Liver (tissue), 8 donors: ENCODE measurements at regions not wholly inside any gene's neighbourhood (a gene's known extent, or its start where the extent isn't known, plus 50 kb on each side); places are given as distances from the start of the nearest gene placed in this dataset.

ENCODE experiments used
- DNase-seq: peaks from one replicate; pipeline ENCODE4 v3.0.0-alpha.2; 2017; ENCODE audit warnings: low spot score
- H3K27ac ChIP-seq, 2 donors: one replicate each; pipeline ENCODE4 v1.7.0; 2013; ENCODE audit warnings: inconsistent platforms in 2 of 2, low read length in 2 of 2, control low read depth in 1 of 2, low read depth in 1 of 2, mild to moderate bottlenecking in 1 of 2
- H3K27me3 ChIP-seq, 4 donors: one replicate each; pipeline versions ENCODE4 v1.6.1 to v1.7.0; 2013; ENCODE audit warnings: low read length in 3 of 4, inconsistent platforms in 1 of 4, mild to moderate bottlenecking in 1 of 4, moderate library complexity in 1 of 4; ENCODE audit not compliant: control insufficient read depth in 4 of 4, insufficient read depth in 4 of 4
- H3K36me3 ChIP-seq, 4 donors: one replicate each; pipeline versions ENCODE4 v1.6.1 to v1.7.0; 2013; ENCODE audit warnings: low read length in 3 of 4, mild to moderate bottlenecking in 3 of 4, low read depth in 1 of 4, moderate library complexity in 1 of 4; ENCODE audit not compliant: control insufficient read depth in 4 of 4, insufficient read depth in 3 of 4
- H3K4me1 ChIP-seq, 4 donors: one replicate each; pipeline versions ENCODE4 v1.6.1 to v1.7.0; 2013; ENCODE audit warnings: low read length in 3 of 4, mild to moderate bottlenecking in 3 of 4, moderate library complexity in 1 of 4; ENCODE audit not compliant: control insufficient read depth in 4 of 4, insufficient read depth in 4 of 4
- H3K4me3 ChIP-seq, 3 donors: one replicate each; pipeline versions ENCODE4 v1.6.1 to v1.7.0; 2013; ENCODE audit warnings: low read length in 3 of 3, control low read depth in 1 of 3, low read depth in 1 of 3, mild to moderate bottlenecking in 1 of 3
- H3K9ac ChIP-seq, 2 donors: one replicate each; pipeline ENCODE4 v1.7.0; 2013; ENCODE audit warnings: low read length in 2 of 2, mild to moderate bottlenecking in 2 of 2, moderate library complexity in 2 of 2, control low read depth in 1 of 2, low read depth in 1 of 2
- H3K9me3 ChIP-seq, 4 donors: one replicate each; pipeline versions ENCODE4 v1.6.1 to v1.7.0; 2013; ENCODE audit warnings: low read length in 3 of 4; ENCODE audit not compliant: control insufficient read depth in 4 of 4
- EGR1 ChIP-seq, 2 donors: IDR thresholded peaks; 2 replicates each; pipeline ENCODE4 v1.6.1; 2016 to 2018; ENCODE audit warnings: antibody characterized with exemption in 2 of 2, low read depth in 2 of 2
- FOXA1 ChIP-seq: IDR thresholded peaks from 2 replicates; pipeline ENCODE4 v1.6.1; 2016; ENCODE audit warnings: antibody characterized with exemption
- FOXA2 ChIP-seq: IDR thresholded peaks from 2 replicates; pipeline ENCODE4 v1.6.1; 2016; ENCODE audit warnings: antibody characterized with exemption
- GABPA ChIP-seq, 2 donors: IDR thresholded peaks in 1 of 2; conservative IDR thresholded peaks in 1 of 2; 2 replicates each; pipeline ENCODE4 v1.6.1; 2016; ENCODE audit warnings: antibody characterized with exemption in 2 of 2, mild to moderate bottlenecking in 1 of 2, moderate library complexity in 1 of 2
- HNF4A ChIP-seq, 2 donors: conservative IDR thresholded peaks; 2 replicates each; pipeline ENCODE4 v1.6.1; 2016; ENCODE audit warnings: antibody characterized with exemption in 2 of 2, mild to moderate bottlenecking in 2 of 2
- HNF4G ChIP-seq: IDR thresholded peaks from 2 replicates; pipeline ENCODE4 v1.6.1; 2016; ENCODE audit warnings: antibody characterized with exemption
- JUND ChIP-seq, 2 donors: IDR thresholded peaks; 2 replicates each; pipeline ENCODE4 v1.6.1; 2016; ENCODE audit warnings: antibody characterized with exemption in 2 of 2
- NR2F2 ChIP-seq: IDR thresholded peaks from 2 replicates; pipeline ENCODE4 v1.6.1; 2016; ENCODE audit warnings: antibody characterized with exemption
- RAD21 ChIP-seq, 2 donors: IDR thresholded peaks; 2 replicates each; pipeline ENCODE4 v1.6.1; 2016; ENCODE audit warnings: antibody characterized with exemption in 2 of 2, mild to moderate bottlenecking in 2 of 2
- TAF1 ChIP-seq: conservative IDR thresholded peaks from 2 replicates; pipeline ENCODE4 v1.6.1; 2016; ENCODE audit warnings: antibody characterized with exemption, mild to moderate bottlenecking
- YY1 ChIP-seq: IDR thresholded peaks from 2 replicates; pipeline ENCODE4 v1.6.1; 2016; ENCODE audit warnings: antibody characterized with exemption, mild to moderate bottlenecking
- WGBS: extraction: QIAGEN DNeasy Blood & Tissue Kit; methylation state at CpG from one replicate; pipeline ENCODE4 v1.1.7; 2013; 5-methylcytosine and 5-hydroxymethylcytosine counted together
- TF ChIP-seq, protein P1 (sequence below): fragments of 150-350 bp; IDR thresholded peaks from 2 replicates; pipeline ENCODE4 v1.5.1; 2017; ENCODE audit warnings: improper control_type of control experiment, low read depth, low read length; ENCODE audit not compliant: missing input control
- TF ChIP-seq, protein P2 (sequence below): IDR thresholded peaks from 2 replicates; pipeline ENCODE4 v1.6.1; 2016; ENCODE audit warnings: antibody characterized with exemption
- TF ChIP-seq, protein P3 (sequence below): IDR thresholded peaks from 2 replicates; pipeline ENCODE4 v1.6.1; 2016; ENCODE audit warnings: antibody characterized with exemption
- TF ChIP-seq, protein P4 (sequence below): IDR thresholded peaks from 2 replicates; pipeline ENCODE4 v1.6.1; 2016; ENCODE audit warnings: antibody characterized with exemption
- TF ChIP-seq, protein P5 (sequence below): IDR thresholded peaks from 2 replicates; pipeline ENCODE4 v1.6.1; 2016; ENCODE audit warnings: antibody characterized with exemption, mild to moderate bottlenecking
- donor health status: healthy.
- donor health status: healthy.
- donor health status: healthy.
- donor health status: healthy.
- donor health status: healthy.

DNA sequence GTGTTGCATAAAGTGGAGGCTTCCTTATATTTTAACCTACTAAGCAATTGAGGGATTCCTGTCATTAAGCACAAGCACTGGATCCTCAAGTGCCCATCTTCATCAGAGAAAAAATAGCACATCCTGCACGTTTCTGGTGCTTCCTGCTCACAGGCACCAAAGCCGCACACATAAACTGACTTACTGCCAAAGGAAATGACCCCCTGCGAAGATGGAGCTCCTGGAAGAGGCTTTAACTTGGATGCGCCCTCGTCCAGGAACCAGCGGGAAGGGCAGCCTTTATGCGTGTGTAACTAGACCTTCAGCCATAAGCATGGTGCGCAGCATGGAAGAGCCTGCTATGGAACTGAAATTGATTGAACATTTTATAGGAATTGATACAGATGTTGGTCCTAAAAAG lies 188.7 kb downstream of the FTCDNL1 start (continued):
- TF ChIP-seq, protein P1, sequence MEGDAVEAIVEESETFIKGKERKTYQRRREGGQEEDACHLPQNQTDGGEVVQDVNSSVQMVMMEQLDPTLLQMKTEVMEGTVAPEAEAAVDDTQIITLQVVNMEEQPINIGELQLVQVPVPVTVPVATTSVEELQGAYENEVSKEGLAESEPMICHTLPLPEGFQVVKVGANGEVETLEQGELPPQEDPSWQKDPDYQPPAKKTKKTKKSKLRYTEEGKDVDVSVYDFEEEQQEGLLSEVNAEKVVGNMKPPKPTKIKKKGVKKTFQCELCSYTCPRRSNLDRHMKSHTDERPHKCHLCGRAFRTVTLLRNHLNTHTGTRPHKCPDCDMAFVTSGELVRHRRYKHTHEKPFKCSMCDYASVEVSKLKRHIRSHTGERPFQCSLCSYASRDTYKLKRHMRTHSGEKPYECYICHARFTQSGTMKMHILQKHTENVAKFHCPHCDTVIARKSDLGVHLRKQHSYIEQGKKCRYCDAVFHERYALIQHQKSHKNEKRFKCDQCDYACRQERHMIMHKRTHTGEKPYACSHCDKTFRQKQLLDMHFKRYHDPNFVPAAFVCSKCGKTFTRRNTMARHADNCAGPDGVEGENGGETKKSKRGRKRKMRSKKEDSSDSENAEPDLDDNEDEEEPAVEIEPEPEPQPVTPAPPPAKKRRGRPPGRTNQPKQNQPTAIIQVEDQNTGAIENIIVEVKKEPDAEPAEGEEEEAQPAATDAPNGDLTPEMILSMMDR: no peak
- TF ChIP-seq, protein P2, sequence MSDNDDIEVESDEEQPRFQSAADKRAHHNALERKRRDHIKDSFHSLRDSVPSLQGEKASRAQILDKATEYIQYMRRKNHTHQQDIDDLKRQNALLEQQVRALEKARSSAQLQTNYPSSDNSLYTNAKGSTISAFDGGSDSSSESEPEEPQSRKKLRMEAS: no peak
- TF ChIP-seq HNF4A (conservative IDR thresholded peaks at IDR 0.05): no peak
- TF ChIP-seq, protein P3, sequence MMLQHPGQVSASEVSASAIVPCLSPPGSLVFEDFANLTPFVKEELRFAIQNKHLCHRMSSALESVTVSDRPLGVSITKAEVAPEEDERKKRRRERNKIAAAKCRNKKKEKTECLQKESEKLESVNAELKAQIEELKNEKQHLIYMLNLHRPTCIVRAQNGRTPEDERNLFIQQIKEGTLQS: no peak

DNA sequence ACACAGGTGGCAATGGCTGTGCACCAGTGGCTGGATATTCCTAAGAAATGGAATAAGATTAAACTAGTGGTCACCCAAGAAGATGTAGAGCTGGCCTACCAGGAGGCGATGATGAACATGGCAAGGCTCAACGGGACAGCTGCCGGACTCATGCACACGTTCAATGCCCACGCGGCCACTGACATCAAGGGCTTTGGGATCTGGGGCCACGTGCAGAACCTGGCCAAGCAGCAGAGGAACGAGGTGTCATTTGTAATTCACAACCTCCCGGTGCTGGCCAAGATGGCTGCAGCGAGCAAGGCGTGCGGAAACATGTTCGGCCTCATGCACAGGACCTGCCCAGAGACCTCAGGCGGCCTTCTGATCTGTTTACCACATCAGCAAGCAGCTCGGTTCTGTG lies 190.8 kb downstream of the FTCDNL1 start:
- TF ChIP-seq, protein P1: no peak
- TF ChIP-seq, protein P4, sequence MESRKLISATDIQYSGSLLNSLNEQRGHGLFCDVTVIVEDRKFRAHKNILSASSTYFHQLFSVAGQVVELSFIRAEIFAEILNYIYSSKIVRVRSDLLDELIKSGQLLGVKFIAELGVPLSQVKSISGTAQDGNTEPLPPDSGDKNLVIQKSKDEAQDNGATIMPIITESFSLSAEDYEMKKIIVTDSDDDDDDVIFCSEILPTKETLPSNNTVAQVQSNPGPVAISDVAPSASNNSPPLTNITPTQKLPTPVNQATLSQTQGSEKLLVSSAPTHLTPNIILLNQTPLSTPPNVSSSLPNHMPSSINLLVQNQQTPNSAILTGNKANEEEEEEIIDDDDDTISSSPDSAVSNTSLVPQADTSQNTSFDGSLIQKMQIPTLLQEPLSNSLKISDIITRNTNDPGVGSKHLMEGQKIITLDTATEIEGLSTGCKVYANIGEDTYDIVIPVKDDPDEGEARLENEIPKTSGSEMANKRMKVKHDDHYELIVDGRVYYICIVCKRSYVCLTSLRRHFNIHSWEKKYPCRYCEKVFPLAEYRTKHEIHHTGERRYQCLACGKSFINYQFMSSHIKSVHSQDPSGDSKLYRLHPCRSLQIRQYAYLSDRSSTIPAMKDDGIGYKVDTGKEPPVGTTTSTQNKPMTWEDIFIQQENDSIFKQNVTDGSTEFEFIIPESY: no peak
- no peak for TF ChIP-seq HNF4A (conservative IDR thresholded peaks at IDR 0.05)
- no peak for TF ChIP-seq HNF4G
- no peak for TF ChIP-seq RAD21 (IDR thresholded peaks at IDR 0.05)
- no peak for TF ChIP-seq NR2F2
- TF ChIP-seq, protein P3: no peak
- no peak for TF ChIP-seq FOXA2
- no peak for TF ChIP-seq JUND (IDR thresholded peaks at IDR 0.05)
- TF ChIP-seq GABPA (IDR thresholded peaks at IDR 0.05 in 1 of 2, conservative IDR thresholded peaks at IDR 0.05 in 1 of 2): no peak
- no peak for TF ChIP-seq EGR1 (IDR thresholded peaks at IDR 0.05; ENCODE audit: low read depth in 2 of 2)
- 97% methylated on average over 15 of the region's 15 CpGs for WGBS
- no peak for DNase-seq

DNA sequence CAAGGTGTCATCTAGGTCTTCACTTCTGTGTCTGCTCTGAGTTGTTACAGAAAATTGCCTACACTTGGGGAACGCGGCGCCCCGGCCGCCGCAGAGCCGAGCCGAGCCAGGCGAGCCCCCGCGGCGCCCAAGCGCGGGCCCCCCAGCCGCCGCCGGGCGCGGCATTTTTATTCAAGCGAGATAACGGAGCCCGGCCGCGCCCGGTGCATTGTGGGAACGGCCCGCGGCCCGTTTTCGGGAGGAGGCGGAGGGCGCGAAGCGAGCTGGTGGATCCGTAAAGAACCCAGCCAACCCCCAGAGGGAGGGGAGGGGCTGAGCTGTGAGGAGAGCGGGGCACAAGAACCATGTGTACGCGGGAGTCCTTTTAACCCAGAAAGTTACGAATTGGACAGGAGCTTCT lies 191.8 kb downstream of the FTCDNL1 start:
- peaks cover 0 to under 1% (median 0%) of the 10 kb centered on the region in 4 donors for H3K9me3 ChIP-seq
- peak overlapping the region in 1 of 2 donors; percentile 47 for H3K9ac ChIP-seq
- 4% methylated on average over 39 of the region's 39 CpGs for WGBS
- DNase-seq: peak; percentile 67
- no peaks in the 10 kb centered on the region for H3K27me3 ChIP-seq
- no peak overlapping the region for H3K27ac ChIP-seq
- H3K36me3 ChIP-seq: no peaks in the 10 kb centered on the region
- no peaks in the 10 kb centered on the region for H3K4me1 ChIP-seq
- peak overlapping the region in 2 of 3 donors; percentile 58 to 63 for H3K4me3 ChIP-seq
- TF ChIP-seq FOXA2 (no peak), NR2F2 (no peak), HNF4G (no peak), JUND (IDR thresholded peaks at IDR 0.05) (no peak), FOXA1 (no peak), EGR1 (IDR thresholded peaks at IDR 0.05; ENCODE audit: low read depth in 2 of 2) (no peak), YY1 (no peak), TAF1 (no peak)
- TF ChIP-seq, protein P1: no peak
- TF ChIP-seq, protein P5, sequence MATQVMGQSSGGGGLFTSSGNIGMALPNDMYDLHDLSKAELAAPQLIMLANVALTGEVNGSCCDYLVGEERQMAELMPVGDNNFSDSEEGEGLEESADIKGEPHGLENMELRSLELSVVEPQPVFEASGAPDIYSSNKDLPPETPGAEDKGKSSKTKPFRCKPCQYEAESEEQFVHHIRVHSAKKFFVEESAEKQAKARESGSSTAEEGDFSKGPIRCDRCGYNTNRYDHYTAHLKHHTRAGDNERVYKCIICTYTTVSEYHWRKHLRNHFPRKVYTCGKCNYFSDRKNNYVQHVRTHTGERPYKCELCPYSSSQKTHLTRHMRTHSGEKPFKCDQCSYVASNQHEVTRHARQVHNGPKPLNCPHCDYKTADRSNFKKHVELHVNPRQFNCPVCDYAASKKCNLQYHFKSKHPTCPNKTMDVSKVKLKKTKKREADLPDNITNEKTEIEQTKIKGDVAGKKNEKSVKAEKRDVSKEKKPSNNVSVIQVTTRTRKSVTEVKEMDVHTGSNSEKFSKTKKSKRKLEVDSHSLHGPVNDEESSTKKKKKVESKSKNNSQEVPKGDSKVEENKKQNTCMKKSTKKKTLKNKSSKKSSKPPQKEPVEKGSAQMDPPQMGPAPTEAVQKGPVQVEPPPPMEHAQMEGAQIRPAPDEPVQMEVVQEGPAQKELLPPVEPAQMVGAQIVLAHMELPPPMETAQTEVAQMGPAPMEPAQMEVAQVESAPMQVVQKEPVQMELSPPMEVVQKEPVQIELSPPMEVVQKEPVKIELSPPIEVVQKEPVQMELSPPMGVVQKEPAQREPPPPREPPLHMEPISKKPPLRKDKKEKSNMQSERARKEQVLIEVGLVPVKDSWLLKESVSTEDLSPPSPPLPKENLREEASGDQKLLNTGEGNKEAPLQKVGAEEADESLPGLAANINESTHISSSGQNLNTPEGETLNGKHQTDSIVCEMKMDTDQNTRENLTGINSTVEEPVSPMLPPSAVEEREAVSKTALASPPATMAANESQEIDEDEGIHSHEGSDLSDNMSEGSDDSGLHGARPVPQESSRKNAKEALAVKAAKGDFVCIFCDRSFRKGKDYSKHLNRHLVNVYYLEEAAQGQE: no peak
- TF ChIP-seq, protein P2: no peak

More for the DNA sequence above, 190.8 kb downstream of the FTCDNL1 start:
- no peak overlapping the region for H3K27ac ChIP-seq
- no peaks in the 10 kb centered on the region for H3K27me3 ChIP-seq
- no peaks in the 10 kb centered on the region for H3K9me3 ChIP-seq
- H3K9ac ChIP-seq: no peak overlapping the region
- H3K4me3 ChIP-seq: no peak overlapping the region
- H3K36me3 ChIP-seq: no peaks in the 10 kb centered on the region
- no peaks in the 10 kb centered on the region for H3K4me1 ChIP-seq
